Activated CD8-positive, alpha-beta memory T cell treated with anti-CD3 and anti-CD28 coated beads for 24 hours (primary cell): ENCODE measurements at regions not wholly inside any gene's neighbourhood (a gene's known extent, or its start where the extent isn't known, plus 50 kb on each side); places are given as distances from the start of the nearest gene placed in this dataset.

Experiments
- DNase-seq: peaks from one replicate; pipeline ENCODE4 v3.0.0-alpha.2; 2020

GRCh38 chr15:39051626-39052322 is 487.2 kb upstream of the RASGRP1 start:
- no peak for DNase-seq

- no peak for DNase-seq
Observed at GRCh38 chr15:39052323-39052705, 487.7 kb upstream of the RASGRP1 start.

- DNase-seq, result no peak
Observed at GRCh38 chr15:39053480-39053879, 488.9 kb upstream of the RASGRP1 start.

GRCh38 chr15:39054128-39054732 is 489.6 kb upstream of the RASGRP1 start:
- DNase-seq, result no peak

GRCh38 chr15:39056357-39056756 is 491.7 kb upstream of the RASGRP1 start:
- no peak for DNase-seq

GRCh38 chr15:39058351-39059131 is 493.9 kb upstream of the RASGRP1 start:
- DNase-seq, result no peak

- DNase-seq, result no peak
Observed at GRCh38 chr15:39059917-39060316, 495.3 kb upstream of the RASGRP1 start.

GRCh38 chr15:39061952-39062464 is 497.4 kb upstream of the RASGRP1 start:
- no peak for DNase-seq

- DNase-seq, result no peak
Observed at GRCh38 chr15:39066677-39067076, 502.1 kb upstream of the RASGRP1 start.

GRCh38 chr15:39074341-39074985 is 506.4 kb upstream of the THBS1 start:
- no peak for DNase-seq

GRCh38 chr15:39075311-39075710 is 505.6 kb upstream of the THBS1 start:
- DNase-seq, result no peak

- no peak for DNase-seq
Observed at GRCh38 chr15:39075756-39076341, 505.0 kb upstream of the THBS1 start.

GRCh38 chr15:39078026-39078425 is 502.9 kb upstream of the THBS1 start:
- no peak for DNase-seq

GRCh38 chr15:39079296-39079847 is 501.5 kb upstream of the THBS1 start:
- DNase-seq, result no peak

- no peak for DNase-seq
Observed at GRCh38 chr15:39083213-39083612, 497.7 kb upstream of the THBS1 start.

- DNase-seq, result no peak
Observed at GRCh38 chr15:39084674-39085530, 496.0 kb upstream of the THBS1 start.

- DNase-seq, result no peak
Observed at GRCh38 chr15:39086641-39087040, 494.2 kb upstream of the THBS1 start.

GRCh38 chr15:39088156-39088555 is 492.7 kb upstream of the THBS1 start:
- DNase-seq, result no peak

- no peak for DNase-seq
Observed at GRCh38 chr15:39092354-39092753, 488.5 kb upstream of the THBS1 start.

- DNase-seq, result no peak
Observed at GRCh38 chr15:39092761-39093160, 488.1 kb upstream of the THBS1 start.

- DNase-seq, result no peak
Observed at GRCh38 chr15:39094116-39094515, 486.8 kb upstream of the THBS1 start.
